ENCODE measurements at regions not wholly inside any gene's neighbourhood (a gene's known extent, or its start where the extent isn't known, plus 50 kb on each side); places are given as distances from the start of the nearest gene placed in this dataset.

DNA sequence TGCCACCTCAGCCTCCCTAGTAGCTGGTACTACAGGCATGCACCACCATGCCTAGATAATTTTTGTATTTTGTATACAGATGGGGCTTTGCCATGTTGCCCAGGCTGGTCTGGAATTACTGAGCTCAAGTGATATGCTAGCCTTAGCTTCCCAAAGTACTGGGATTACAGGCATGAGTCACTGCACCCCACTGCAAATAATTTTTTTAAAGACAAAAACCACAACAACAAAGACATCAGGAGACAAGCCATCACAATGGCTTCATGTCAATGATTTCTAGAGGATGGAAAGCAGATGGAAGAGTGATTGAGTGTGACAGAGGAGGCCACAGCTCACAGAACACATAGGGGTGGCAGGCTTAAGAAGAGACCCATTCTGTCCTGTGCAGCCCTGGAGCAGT is 97.9 kb upstream of the PCSK1 start:
- no peak for DNase-seq
- Histone ChIP-seq H2BK5ac (ENCODE audit: insufficient read length, low read length) (no peak overlapping the region), H2AK5ac (ENCODE audit: insufficient read length, low read length) (no peak overlapping the region), H3K79me1 (ENCODE audit: insufficient read depth, low read depth, low read length, poor library complexity, severe bottlenecking) (no peaks in the 10 kb centered on the region), H3K18ac (ENCODE audit: insufficient read length, low read depth, low read length) (no peak overlapping the region), H3T11ph (ENCODE audit: low read length) (no peak overlapping the region), H2BK15ac (ENCODE audit: low read depth, low read length) (no peak overlapping the region), H2BK20ac (ENCODE audit: low read depth, low read length, poor library complexity, severe bottlenecking) (no peak overlapping the region), H4K8ac (replicated peaks; ENCODE audit: insufficient read length, low read depth, low read length) (no peak overlapping the region), H3K56ac (ENCODE audit: insufficient read length, low read depth, low read length) (no peak overlapping the region), H2BK120ac (ENCODE audit: low read depth, low read length, poor library complexity, severe bottlenecking) (no peak overlapping the region), H3K14ac (ENCODE audit: insufficient read depth, low read length) (no peak overlapping the region), H3K9me3 (ENCODE audit: control insufficient read depth, low read depth, low read length) (no peaks in the 10 kb centered on the region), H3K4me1 (ENCODE audit: insufficient read depth, low read length) (no peaks in the 10 kb centered on the region), H4K5ac (ENCODE audit: insufficient read length, low read depth, low read length) (no peak overlapping the region), H3K4me2 (ENCODE audit: insufficient read depth, insufficient read length, low read length) (no peak overlapping the region), H2AFZ (ENCODE audit: low read length) (no peak overlapping the region), H3K4ac (ENCODE audit: low read depth, low read length) (no peak overlapping the region), H3K79me2 (ENCODE audit: insufficient read depth, low read length) (no peaks in the 10 kb centered on the region), H2BK12ac (ENCODE audit: insufficient read length, low read depth, low read length) (no peak overlapping the region), H4K91ac (ENCODE audit: insufficient read length, low read depth, low read length) (no peak overlapping the region), H3K23me2 (ENCODE audit: insufficient read length, low read depth, low read length, poor library complexity, severe bottlenecking) (no peaks in the 10 kb centered on the region), H3K23ac (ENCODE audit: insufficient read length, low read depth, low read length) (no peak overlapping the region), H3K27me3 (ENCODE audit: insufficient read depth, low read length) (no peaks in the 10 kb centered on the region), H3K27ac (ENCODE audit: insufficient read length, low read depth, low read length) (no peak overlapping the region), H3K9ac (ENCODE audit: extremely low read depth, insufficient read length, low read length) (no peak overlapping the region), H4K20me1 (ENCODE audit: control insufficient read depth, insufficient read depth, insufficient read length) (no peaks in the 10 kb centered on the region)
- TF ChIP-seq, protein P1, sequence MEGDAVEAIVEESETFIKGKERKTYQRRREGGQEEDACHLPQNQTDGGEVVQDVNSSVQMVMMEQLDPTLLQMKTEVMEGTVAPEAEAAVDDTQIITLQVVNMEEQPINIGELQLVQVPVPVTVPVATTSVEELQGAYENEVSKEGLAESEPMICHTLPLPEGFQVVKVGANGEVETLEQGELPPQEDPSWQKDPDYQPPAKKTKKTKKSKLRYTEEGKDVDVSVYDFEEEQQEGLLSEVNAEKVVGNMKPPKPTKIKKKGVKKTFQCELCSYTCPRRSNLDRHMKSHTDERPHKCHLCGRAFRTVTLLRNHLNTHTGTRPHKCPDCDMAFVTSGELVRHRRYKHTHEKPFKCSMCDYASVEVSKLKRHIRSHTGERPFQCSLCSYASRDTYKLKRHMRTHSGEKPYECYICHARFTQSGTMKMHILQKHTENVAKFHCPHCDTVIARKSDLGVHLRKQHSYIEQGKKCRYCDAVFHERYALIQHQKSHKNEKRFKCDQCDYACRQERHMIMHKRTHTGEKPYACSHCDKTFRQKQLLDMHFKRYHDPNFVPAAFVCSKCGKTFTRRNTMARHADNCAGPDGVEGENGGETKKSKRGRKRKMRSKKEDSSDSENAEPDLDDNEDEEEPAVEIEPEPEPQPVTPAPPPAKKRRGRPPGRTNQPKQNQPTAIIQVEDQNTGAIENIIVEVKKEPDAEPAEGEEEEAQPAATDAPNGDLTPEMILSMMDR (conservative IDR thresholded peaks at IDR 0.05) = no peak
- Mint-ChIP-seq H3K9me3 (no peaks in the 10 kb centered on the region), H3K27me3 (ENCODE audit: low read depth) (no peaks in the 10 kb centered on the region), H3K4me1 (peaks cover 0 to 6% of the 10 kb centered on the region in 2 experiments; a peak in 1 of 4 replicates), H3K27ac (no peak overlapping the region), H3K4me3 (no peak overlapping the region), H3K36me3 (ENCODE audit: insufficient read depth in 1 of 3, low read depth in 3 of 3) (no peaks in the 10 kb centered on the region)

All from H9 (cell line).